Astrocyte (in vitro differentiated cells and primary cell): ENCODE measurements at regions not wholly inside any gene's neighbourhood (a gene's known extent, or its start where the extent isn't known, plus 50 kb on each side); places are given as distances from the start of the nearest gene placed in this dataset.

ENCODE experiments used
- CTCF ChIP-seq: IDR thresholded peaks from 2 replicates; pipeline ENCODE4 v1.5.1; 2011; ENCODE audit warnings: low read depth, mild to moderate bottlenecking, inconsistent platforms, low read length, moderate library complexity; ENCODE audit not compliant: insufficient read depth
- EZH2 ChIP-seq: IDR thresholded peaks from 2 replicates; pipeline ENCODE4 v1.6.1; 2012; ENCODE audit warnings: mild to moderate bottlenecking, low read length, inconsistent platforms; ENCODE audit not compliant: insufficient read depth

- TF ChIP-seq EZH2 (no peak), CTCF (no peak)
Measured at GRCh38 chr18:54772056-54772455, 56.2 kb upstream of the RAB27B start.
